SH-SY5Y (cell line): ENCODE measurements at regions not wholly inside any gene's neighbourhood (a gene's known extent, or its start where the extent isn't known, plus 50 kb on each side); places are given as distances from the start of the nearest gene placed in this dataset.

ENCODE experiments used
- GATA2 ChIP-seq: IDR thresholded peaks from 2 replicates; pipeline ENCODE4 v1.6.1; 2011; ENCODE audit warnings: mild to moderate bottlenecking, low read depth, low read length
- GATA3 ChIP-seq: IDR thresholded peaks from 2 replicates; pipeline ENCODE4 v1.6.1; 2011; ENCODE audit warnings: low read depth, mild to moderate bottlenecking, low read length, moderate library complexity

DNA sequence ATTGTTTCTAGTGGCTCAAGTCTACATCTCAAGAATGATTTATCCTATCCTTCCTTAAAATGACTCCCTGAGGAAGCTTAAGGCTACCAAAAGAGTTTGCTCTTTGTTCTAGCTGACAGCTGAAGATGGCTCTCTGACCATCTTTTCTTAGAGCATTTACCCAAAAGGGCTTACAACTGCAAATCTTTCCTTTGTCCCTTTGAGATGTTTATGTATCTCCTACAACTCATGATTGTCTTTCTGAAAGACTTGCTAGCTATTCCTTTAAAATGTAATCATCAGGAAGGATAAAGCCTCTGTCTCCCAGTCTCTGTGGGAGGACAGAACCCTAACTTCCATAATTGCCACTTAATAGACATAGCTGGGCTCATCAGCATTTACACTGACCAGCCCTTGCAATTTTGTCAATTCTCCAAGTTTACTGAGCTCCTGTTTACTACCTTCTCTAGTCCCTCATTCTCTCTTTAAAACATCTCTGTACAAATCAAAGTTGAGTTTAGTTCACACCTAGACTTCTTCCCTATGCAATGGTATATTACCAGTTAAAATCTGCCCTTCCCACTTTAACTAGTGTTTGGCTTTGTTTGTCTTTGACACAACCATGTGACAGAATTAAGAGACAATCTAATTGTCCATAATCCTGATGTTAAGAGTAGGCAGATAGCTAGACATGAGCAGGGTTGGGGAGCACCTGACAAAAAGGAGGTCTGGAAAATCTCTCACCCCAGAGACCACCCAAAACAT lies 188.2 kb downstream of the PTH2R start:
- no peak for TF ChIP-seq GATA2
- TF ChIP-seq GATA3: no peak
